Activated CD8-positive, alpha-beta memory T cell treated with anti-CD3 and anti-CD28 coated beads for 4 hours (primary cell): ENCODE measurements at regions not wholly inside any gene's neighbourhood (a gene's known extent, or its start where the extent isn't known, plus 50 kb on each side); places are given as distances from the start of the nearest gene placed in this dataset.

Experiments
- DNase-seq, 2 donors: peaks; one replicate each; pipeline ENCODE4 v3.0.0-alpha.2; 2020; ENCODE audit warnings: low read depth in 2 of 2

- DNase-seq = no peak
These were observed 70.9 kb upstream of the GSE1 start for GRCh38 chr16:85541980-85542900.

- DNase-seq = no peak
These were observed 69.6 kb upstream of the GSE1 start for GRCh38 chr16:85543536-85543935.

- no peak for DNase-seq
These were observed 69.1 kb upstream of the GSE1 start for GRCh38 chr16:85544016-85544415.

- no peak for DNase-seq
These were observed 68.5 kb upstream of the GSE1 start for GRCh38 chr16:85544668-85545067.

- DNase-seq = no peak
These were observed 67.8 kb upstream of the GSE1 start for GRCh38 chr16:85545227-85545818.

- DNase-seq = no peak
These were observed 66.3 kb upstream of the GSE1 start for GRCh38 chr16:85546585-85547447.

GRCh38 chr16:85548375-85548774 lies 64.7 kb upstream of the GSE1 start:
- no peak for DNase-seq

- DNase-seq = no peak
These were observed 63.2 kb upstream of the GSE1 start for GRCh38 chr16:85549766-85550421.

GRCh38 chr16:85550422-85550864 lies 62.7 kb upstream of the GSE1 start:
- no peak for DNase-seq

GRCh38 chr16:85550953-85551924 lies 61.9 kb upstream of the GSE1 start:
- DNase-seq = no peak

- no peak for DNase-seq
These were observed 60.1 kb upstream of the GSE1 start for GRCh38 chr16:85552980-85553435.

- no peak for DNase-seq
These were observed 59.5 kb upstream of the GSE1 start for GRCh38 chr16:85553436-85554113.

- DNase-seq = peak; percentile 68 to 71
These were observed 58.8 kb upstream of the GSE1 start for GRCh38 chr16:85554114-85554888.

GRCh38 chr16:85554889-85555718 lies 58.0 kb upstream of the GSE1 start:
- DNase-seq = peak in 1 of 2 donors; percentile 64

GRCh38 chr16:85555719-85556455 lies 57.2 kb upstream of the GSE1 start:
- DNase-seq = no peak

GRCh38 chr16:85556456-85557082 lies 56.6 kb upstream of the GSE1 start:
- DNase-seq = peak in 1 of 2 donors; percentile 47
